Keratinocyte (primary cell): ENCODE measurements at regions not wholly inside any gene's neighbourhood (a gene's known extent, or its start where the extent isn't known, plus 50 kb on each side); places are given as distances from the start of the nearest gene placed in this dataset.

Experiments
- DNase-seq: peaks from one replicate; pipeline ENCODE4 v3.0.0-alpha.2; 2011; ENCODE audit warnings: low read depth, missing footprints, low spot score
- FAIRE-seq: peaks from 2 replicates; lab custom pipeline; 2011; peaks lifted over from hg19 to GRCh38; lab: Jason Lieb, UNC
- H2AFZ ChIP-seq: 2 replicates; pipeline ENCODE4 v1.6.0; 2012; ENCODE audit warnings: low read length, control low read depth, inconsistent platforms; ENCODE audit not compliant: control insufficient read depth
- H3K27ac ChIP-seq: 2 replicates; pipeline ENCODE4 v1.5.1; 2011; ENCODE audit warnings: low read length; ENCODE audit not compliant: control insufficient read depth, insufficient read depth
- H3K27me3 ChIP-seq: 3 replicates; pipeline ENCODE4 v1.6.0; 2011; ENCODE audit warnings: low read length; ENCODE audit not compliant: control insufficient read depth, insufficient read depth; ENCODE audit errors: extremely low read depth
- H3K36me3 ChIP-seq, 2 experiments: 2 replicates in 1 of 2; 3 replicates in 1 of 2; pipeline ENCODE4 v1.5.1; 2011; ENCODE audit warnings: low read length in 2 of 2, mild to moderate bottlenecking in 1 of 2; ENCODE audit not compliant: control insufficient read depth in 2 of 2, insufficient read depth in 2 of 2; ENCODE audit errors: extremely low read depth in 1 of 2
- H3K4me1 ChIP-seq: 3 replicates; pipeline ENCODE4 v1.5.1; 2011; ENCODE audit warnings: low read length; ENCODE audit not compliant: control insufficient read depth, insufficient read depth; ENCODE audit errors: extremely low read depth
- H3K4me2 ChIP-seq: 3 replicates; pipeline ENCODE4 v1.6.0; 2011; ENCODE audit warnings: low read depth, low read length; ENCODE audit not compliant: control insufficient read depth, insufficient read depth; ENCODE audit errors: extremely low read depth
- H3K4me3 ChIP-seq, 3 experiments: fragments of 200-600 bp in 1 of 3; sonication (generic) in 1 of 3; 2 replicates in 2 of 3; 3 replicates in 1 of 3; pipeline ENCODE4 v1.5.1; 2011 to 2016; ENCODE audit warnings: low read length in 3 of 3, mild to moderate bottlenecking in 3 of 3, control low read depth in 2 of 3, inconsistent platforms in 1 of 3, low read depth in 1 of 3, mixed read lengths in 1 of 3, mixed run types in 1 of 3, moderate library complexity in 1 of 3; ENCODE audit not compliant: control insufficient read depth in 2 of 3, insufficient read depth in 2 of 3; ENCODE audit errors: extremely low read depth in 1 of 3
- H3K79me2 ChIP-seq: 2 replicates; pipeline ENCODE4 v1.6.0; 2012; ENCODE audit warnings: low read length; ENCODE audit not compliant: control insufficient read depth, insufficient read depth
- H3K9ac ChIP-seq: 3 replicates; pipeline ENCODE4 v1.6.0; 2011; ENCODE audit warnings: low read length; ENCODE audit not compliant: control insufficient read depth, insufficient read depth; ENCODE audit errors: extremely low read depth
- H3K9me1 ChIP-seq: 3 replicates; pipeline ENCODE4 v1.6.0; 2011; ENCODE audit warnings: low read length; ENCODE audit not compliant: control insufficient read depth, insufficient read depth; ENCODE audit errors: extremely low read depth
- H3K9me3 ChIP-seq: 2 replicates; pipeline ENCODE4 v1.5.1; 2012; ENCODE audit warnings: low read depth, low read length; ENCODE audit not compliant: control insufficient read depth
- H4K20me1 ChIP-seq: 3 replicates; pipeline ENCODE4 v1.6.0; 2011; ENCODE audit warnings: low read length; ENCODE audit not compliant: control insufficient read depth, insufficient read depth; ENCODE audit errors: extremely low read depth
- CTCF ChIP-seq, 3 experiments: IDR thresholded peaks in 1 of 3; conservative IDR thresholded peaks in 1 of 3; optimal IDR thresholded peaks in 1 of 3; 2 replicates in 2 of 3; 3 replicates in 1 of 3; pipeline versions ENCODE3 to v1.5.1; 2011; ENCODE audit warnings: low read length in 3 of 3, mild to moderate bottlenecking in 3 of 3, moderate library complexity in 2 of 3, control low read depth in 1 of 3, inconsistent platforms in 1 of 3; ENCODE audit not compliant: insufficient read depth in 2 of 3; ENCODE audit errors: extremely low read depth in 1 of 3
- EZH2 ChIP-seq: IDR thresholded peaks from one replicate; pipeline ENCODE4 v1.6.1; 2012; ENCODE audit warnings: inconsistent platforms, mild to moderate bottlenecking, low read length, moderate library complexity
- dilution Hi-C: fragments of 300-500 bp; cut with MboI; formaldehyde crosslinking; loops from one replicate; pipeline ENCODE4 v1.7.0; 2020; ENCODE audit warnings: low sequenced_read_pairs; ENCODE audit not compliant: extremely low pct_ligation_motif_present

GRCh38 chr2:16584084-16584483 is 81.5 kb downstream of the CYRIA start:
- dilution Hi-C loops: no loop called here
- no peak for FAIRE-seq
- H2AFZ ChIP-seq: no peak overlapping the region

GRCh38 chr2:16581241-16581640 is 84.4 kb downstream of the CYRIA start:
- Histone ChIP-seq H3K4me2 (no peak overlapping the region), H3K27me3 (no peaks in the 10 kb centered on the region), H3K9me3 (no peaks in the 10 kb centered on the region), H3K9me1 (no peaks in the 10 kb centered on the region), H4K20me1 (no peaks in the 10 kb centered on the region), H3K79me2 (no peaks in the 10 kb centered on the region), H3K36me3 (no peaks in the 10 kb centered on the region), H3K9ac (no peak overlapping the region), H2AFZ (no peak overlapping the region), H3K4me3 (no peak overlapping the region), H3K4me1 (no peaks in the 10 kb centered on the region), H3K27ac (no peak overlapping the region)
- no peak for FAIRE-seq
- dilution Hi-C loops: no loop called here
- no peak for TF ChIP-seq CTCF (optimal IDR thresholded peaks at IDR 0.05 in 1 of 3, IDR thresholded peaks at IDR 0.05 in 1 of 3, conservative IDR thresholded peaks at IDR 0.05 in 1 of 3; ENCODE audit: extremely low read depth in 1 of 3, insufficient read depth in 2 of 3, low read length in 3 of 3)
- no peak for TF ChIP-seq EZH2
- no peak for DNase-seq

More at GRCh38 chr2:16584084-16584483, 81.5 kb downstream of the CYRIA start:
- no peaks in the 10 kb centered on the region for H3K4me1 ChIP-seq
- no peaks in the 10 kb centered on the region for H3K36me3 ChIP-seq
- H3K4me2 ChIP-seq: no peak overlapping the region
- H3K79me2 ChIP-seq: no peaks in the 10 kb centered on the region
- H3K27ac ChIP-seq: no peak overlapping the region
- DNase-seq: no peak
- TF ChIP-seq CTCF (optimal IDR thresholded peaks at IDR 0.05 in 1 of 3, IDR thresholded peaks at IDR 0.05 in 1 of 3, conservative IDR thresholded peaks at IDR 0.05 in 1 of 3; ENCODE audit: extremely low read depth in 1 of 3, insufficient read depth in 2 of 3, low read length in 3 of 3) (no peak), EZH2 (no peak)
- no peaks in the 10 kb centered on the region for H3K27me3 ChIP-seq
- H4K20me1 ChIP-seq: no peaks in the 10 kb centered on the region
- no peaks in the 10 kb centered on the region for H3K9me1 ChIP-seq
- no peak overlapping the region for H3K4me3 ChIP-seq
- no peak overlapping the region for H3K9ac ChIP-seq
- H3K9me3 ChIP-seq: no peaks in the 10 kb centered on the region
